ENCODE measurements at regions not wholly inside any gene's neighbourhood (a gene's known extent, or its start where the extent isn't known, plus 50 kb on each side); places are given as distances from the start of the nearest gene placed in this dataset.
"Not testable (repeated sequence)": the region's sequence is repeated elsewhere in the genome, so short reads cannot be mapped to it uniquely, and the experiment has no call there.

DNA sequence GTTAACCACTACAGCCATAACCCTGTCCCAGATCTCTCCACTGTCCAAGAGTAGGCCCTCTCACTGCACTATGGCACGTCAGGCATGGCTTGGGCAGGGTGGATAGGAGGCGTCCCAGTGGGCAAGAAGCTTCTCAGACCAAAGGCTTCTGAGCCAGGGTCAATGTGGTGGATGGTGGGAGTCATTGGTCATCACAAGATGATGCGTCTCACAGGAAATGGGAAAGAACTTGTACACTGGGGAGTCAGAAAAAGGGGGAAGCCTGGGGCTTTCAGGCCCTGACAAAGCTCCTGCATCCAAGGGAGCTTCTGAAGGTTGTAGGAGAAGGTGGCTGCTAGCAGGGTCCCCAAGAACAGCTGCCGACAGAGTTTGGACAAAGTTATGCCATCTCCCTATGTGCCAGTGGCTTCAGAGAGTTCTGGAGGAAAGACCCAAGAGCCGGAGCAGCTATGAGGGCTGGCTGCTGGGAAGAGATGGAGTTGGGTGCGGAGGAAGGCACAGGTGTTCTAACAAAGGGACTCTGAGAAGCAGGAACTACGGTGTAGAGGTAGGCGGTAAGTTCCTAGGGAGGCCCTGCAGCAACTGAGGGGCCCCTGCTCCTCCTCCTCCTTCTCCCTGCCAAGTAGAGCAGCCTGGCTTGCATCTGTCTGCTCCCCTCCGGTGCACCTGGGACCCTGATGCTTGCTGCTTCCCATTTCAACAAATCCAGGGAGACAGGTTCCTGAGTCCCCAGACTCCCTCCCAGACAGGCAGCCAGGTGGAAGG is 81.1 kb downstream of the ARL6IP4 start:
- DNase-seq, result peak; percentile 16 to 62

DNA sequence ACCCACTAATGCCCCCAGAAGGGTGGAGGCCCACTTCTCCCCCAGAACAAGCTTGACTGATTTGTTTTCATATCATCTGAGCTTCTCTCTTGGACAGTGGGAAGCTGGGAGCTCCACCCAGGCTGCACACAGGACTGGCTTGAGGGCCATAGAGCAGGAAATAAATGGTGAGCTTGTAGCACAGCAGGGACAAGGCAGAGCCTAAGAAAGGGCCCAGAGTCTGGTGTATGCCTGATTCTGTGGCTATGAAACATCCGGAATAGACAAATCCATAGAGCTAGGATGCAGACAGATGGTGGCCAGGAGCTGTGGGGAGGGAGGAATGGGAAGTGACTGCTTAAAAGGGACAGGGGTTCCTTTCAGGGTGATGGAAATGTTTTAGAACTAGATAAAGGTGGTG is 79.0 kb downstream of the ARL6IP4 start:
- DNase-seq, result no peak

DNA sequence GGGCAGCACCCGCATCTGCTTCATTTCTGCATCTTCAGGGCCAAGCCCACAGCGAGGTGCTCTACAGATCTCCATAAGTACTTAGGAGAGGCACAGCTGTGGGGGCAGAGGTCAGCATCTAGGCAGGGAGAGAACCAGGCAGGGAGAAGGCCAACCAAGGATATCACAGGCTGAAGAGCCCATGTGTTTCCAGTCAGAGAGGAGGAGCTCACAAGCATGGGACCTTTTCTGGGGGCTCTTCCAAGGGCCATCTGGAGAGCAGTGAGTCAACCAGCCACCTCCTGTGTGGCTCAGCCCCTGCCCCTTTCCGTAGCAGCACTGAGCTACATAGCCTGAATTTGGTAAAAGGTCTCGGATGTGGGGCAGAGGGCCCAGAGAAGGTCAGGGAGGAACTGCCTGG is 78.5 kb downstream of the ARL6IP4 start:
- no peak for DNase-seq

DNA sequence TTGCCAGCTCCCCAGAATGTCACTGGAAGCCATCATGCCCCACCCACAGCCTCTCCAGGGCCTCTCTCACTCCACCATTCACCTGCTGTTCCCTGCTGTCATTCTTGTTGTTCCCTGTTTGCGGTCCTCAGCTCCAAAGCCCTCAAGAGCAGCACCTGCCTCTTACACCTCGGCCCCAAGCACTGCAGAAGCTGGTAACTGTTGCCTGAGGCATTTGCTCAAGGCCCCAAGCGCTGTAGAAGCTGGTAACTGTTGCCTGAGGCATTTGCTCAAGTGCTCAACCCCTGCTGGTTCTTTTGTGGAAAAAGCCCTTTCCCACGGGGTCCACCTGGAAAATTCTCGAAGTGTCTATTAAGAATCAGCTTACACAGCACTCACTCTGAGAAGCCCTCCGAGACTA is 78.0 kb downstream of the ARL6IP4 start:
- DNase-seq, result no peak

DNA sequence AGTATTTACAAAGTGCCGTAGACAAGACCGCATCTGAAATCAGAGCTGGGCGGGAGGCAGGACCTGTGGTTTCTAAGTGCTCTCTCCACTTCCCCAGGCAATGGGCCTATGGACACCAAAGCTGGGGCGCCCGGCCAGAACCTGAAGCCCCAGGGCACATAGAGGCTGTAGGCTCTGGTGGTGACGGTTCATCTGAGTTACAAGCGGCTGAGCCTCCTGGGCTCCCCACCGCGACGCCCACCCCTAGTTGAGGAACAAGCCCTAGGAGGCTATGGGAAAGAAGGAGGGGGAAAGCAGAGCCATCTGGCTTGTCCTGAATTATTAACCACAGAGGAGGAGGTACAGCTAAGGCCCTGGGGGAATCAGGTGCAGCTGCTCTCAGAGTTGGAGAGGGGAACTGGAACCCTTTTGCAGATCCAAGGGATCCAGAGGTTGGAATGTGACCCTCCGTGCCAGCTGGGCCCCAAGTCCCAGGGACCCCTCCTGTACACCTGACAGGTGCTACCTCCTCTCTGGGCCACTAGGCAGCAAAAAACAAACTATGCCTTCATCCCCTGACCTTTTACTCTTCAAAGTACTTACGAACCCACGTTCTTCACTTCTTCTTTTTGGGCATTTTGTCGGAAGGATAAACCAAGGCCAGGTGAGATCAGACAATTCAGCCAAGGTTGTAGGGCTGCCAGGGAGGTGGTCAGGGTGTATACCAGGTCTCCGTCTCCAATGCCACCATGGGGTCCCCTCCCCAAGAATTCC is 77.2 kb downstream of the ARL6IP4 start:
- DNase-seq, result no peak

DNA sequence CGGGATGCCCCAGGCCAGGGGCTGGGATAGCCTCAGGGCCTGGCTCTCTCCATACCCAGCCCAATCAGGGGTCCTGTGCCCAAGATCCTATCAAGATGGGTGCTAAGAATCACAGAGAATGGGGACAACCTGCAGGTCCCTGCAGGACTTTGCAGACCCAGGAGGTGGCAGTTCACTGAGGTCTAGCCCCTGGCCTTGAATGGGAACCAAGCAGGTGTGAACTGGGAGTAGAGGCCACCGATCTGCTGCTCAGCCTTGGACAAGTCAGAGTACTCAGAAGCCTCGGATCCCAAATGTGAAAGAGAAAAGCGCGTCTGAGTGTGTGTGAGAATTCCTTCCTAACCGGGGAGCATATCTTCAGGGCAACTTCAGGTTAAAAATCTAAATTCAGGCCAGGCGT is 76.2 kb downstream of the ARL6IP4 start:
- no peak for DNase-seq

DNA sequence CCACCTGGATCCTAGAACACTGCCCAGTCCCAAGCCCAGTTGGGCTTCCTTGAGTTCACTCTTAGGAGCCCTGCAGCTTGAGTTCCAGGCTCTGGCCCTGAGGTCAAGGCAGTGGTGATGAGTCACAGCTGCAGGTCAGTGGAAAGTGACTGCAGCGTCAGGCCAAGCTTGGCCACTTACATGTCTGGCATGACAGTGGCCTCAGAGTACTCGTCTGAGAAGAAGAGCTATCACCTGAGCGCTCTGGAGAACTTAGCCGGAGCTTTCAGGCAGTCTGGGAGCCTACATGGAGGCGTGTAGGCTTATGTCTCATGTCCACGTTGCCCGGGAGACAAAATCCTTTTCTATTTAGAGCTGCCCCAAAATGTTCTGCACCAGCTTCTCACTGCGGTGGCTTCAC is 75.6 kb downstream of the ARL6IP4 start:
- DNase-seq, result no peak

DNA sequence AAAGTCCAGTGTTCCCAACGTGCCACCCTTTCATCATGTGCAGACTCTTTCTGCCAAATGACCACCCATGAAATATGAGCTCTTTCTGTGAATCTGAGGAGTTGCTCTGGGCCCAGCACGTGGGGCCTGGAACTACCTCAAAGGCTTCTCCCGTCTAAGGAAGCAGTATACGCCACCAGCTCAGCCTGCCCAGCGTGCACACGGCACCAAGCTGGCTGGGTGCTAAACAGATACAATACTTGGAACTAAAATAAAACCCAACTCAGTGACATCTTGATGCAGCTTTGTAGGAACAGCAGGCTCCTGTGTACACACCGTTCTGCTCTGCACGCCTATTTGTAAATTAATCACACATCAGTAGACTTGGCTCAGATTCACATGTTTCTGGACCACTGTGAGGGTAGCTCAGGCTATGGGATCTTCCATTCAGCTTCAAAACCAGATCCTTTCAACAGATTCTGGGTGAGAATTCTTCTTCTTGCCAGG is 74.8 kb downstream of the ARL6IP4 start:
- DNase-seq, result no peak

DNA sequence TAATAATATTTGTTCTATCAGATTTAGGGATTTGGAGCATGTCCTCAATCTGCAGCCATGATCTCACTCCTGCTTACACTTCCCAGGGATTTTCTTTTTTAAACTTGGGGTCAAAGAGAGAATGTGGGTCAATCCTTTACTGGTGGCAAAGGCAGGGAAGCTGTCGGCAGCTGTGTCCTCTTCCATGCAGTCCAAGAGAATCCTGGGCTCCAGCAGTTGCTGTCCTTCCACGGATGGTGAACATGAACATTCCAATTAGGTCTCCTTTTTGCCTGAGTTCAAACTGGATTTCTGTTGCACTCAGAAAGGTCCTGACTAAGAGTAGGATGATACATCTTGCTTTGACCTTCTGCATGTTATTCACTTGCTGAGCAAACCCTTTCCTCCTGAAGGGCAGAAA is 73.9 kb downstream of the ARL6IP4 start:
- no peak for DNase-seq

DNA sequence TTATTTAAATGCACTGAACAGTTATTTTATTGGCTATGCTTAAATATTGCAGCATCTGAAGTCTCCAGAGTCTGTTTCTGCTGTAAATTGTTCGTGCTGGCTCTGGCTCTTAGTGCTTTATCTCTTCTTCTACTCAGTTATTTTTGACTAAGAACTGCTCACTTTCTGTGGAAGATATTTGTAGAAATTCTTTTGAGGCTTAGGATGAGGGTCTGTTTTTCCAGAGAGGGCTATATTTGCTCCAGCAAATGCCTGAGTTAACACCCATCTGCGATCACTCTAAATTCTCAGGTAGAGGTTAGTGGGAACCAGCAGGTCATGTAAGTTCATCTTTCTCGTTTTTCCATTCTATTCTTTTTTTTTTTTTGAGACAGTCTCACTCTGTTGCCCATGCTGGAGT is 71.1 kb downstream of the ARL6IP4 start:
- no peak for DNase-seq

DNA sequence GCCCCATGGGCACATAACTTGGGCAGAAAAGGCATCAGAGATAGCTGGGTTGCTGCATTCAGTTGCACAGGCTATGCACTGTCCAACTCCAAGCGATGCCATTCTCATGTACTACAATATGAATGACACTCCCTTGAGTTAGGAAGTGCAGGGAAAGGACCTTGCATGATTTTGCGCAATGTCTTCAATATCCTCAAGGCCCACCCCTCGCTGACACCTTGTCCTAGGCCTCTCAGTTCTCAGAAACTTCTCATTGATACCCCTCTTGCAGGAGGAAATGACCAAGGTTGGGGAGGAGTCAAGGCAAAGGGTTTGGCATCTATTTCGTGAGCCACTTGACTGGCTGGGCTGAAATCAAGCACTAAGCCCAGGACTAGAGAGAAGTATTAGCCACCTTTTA is 70.4 kb downstream of the ARL6IP4 start:
- DNase-seq, result no peak

DNA sequence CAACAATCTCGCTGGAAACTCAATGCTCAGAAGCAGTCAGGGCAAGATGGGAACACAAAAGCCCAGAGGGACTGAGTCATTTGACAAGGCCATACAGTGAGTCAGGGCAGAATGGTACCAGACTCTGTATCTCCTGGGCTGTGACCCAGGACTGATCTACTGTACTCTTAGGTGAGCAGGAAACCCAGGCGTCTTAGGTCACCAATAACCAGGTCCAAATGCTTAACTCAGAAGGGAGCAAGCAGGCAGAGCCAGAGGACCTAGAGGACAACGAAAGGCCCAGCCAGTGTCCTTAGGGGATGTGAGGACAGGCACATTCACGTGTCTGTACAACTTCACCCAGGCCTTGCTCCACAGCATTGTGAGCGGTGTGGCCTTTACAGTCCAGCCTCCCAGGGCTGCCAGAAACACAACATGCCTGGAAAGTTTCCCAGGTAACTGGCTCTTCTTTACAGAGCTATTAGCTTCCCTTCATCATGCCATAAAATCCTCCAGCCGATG is 69.9 kb downstream of the ARL6IP4 start:
- DNase-seq, result no peak

DNA sequence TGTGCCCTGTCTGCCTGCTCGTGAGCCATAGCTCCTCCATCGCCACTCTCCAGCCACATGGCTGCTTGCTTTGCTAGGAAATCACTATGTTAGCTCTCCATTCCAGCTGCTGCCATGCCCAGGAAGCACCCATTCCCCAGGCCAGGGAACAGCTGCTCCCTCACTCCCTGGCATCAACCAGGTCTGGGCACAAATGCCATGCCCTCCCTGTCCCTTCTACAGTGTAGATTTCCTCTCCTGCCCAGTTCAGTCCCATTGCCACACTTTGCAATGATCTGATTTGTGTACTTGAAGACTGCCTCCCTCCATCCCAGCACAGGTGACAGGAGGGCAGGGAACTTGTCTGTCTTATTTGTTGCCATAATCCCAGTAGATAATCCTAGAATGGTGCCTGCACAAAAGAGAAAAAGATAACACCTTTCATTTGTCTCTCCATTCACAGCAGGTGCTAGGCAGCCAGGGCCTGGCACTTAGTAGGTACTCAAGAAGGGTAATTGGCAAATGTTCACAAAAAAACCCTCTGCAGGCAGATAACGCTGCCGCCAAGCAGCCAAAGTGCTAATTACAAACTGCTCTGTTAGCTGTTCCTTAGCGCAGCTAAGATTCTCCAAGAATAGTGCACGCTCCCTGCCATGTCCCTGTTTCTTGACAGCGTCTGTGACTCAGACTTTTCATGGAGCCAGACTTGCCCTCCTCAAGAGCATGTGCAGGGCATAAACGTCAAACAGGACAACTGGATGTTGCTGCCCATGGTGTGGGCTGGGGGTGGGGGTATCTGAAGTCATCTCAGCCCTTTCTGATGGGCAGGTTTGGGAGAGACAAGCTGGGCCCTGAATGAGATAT is 69.1 kb downstream of the ARL6IP4 start:
- DNase-seq, result no peak

DNA sequence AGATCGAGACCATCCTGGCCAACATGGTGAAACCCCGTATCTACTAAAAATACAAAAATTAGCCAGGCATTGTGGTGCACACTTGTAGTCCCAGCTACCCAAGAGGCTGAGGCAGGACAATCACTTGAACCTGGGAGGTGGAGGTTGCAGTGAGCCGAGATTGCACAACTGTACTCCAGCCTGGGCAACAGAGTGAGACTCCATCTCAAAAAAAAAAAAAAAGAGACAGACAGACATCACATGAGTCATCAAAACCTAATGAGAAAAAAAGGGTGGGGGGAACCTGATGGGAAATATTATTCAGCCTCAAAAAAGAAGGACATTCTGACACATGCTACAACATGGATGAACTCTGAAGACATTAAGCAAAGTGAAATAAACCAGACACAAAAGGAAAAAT is 67.4 kb downstream of the ARL6IP4 start:
- DNase-seq, result not testable (repeated sequence)

DNA sequence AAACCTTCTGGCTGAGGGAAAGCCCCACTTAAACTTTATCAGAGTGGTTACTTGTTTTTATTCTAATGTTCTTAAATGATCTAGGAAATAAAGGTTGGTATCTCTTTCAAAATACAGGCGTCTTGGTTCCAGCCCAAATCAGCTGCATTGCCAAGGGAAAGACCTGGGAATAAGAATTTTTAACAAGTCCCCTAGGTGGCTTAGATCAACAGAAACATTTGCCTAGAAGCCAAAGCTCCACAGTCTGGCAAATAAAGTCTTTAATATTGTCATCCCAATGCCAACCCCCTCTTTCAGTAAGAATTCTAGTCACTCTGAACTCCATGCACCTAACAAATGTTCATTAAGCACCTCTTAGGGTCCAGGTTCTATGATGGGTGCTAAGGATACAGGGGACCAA is 66.8 kb downstream of the ARL6IP4 start:
- no peak for DNase-seq

DNA sequence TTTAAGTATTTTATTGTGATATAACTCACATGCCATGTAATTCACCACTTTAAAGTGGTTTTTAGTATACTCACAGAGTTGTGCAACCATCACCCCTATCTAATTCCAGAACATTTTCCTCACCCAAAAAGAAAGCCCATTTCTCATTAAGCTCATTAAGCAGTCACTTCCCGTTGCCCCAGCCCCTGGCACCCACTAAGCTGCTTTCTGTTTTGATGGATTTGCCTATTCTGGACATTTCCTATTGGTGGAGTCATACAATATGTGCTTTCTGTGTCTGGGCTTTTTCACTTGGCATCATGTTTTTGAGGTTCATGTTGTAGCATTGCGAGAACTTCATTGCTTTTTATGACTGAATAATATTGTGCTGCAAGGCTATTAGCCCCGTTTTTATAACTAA is 66.0 kb downstream of the ARL6IP4 start:
- DNase-seq, result no peak

DNA sequence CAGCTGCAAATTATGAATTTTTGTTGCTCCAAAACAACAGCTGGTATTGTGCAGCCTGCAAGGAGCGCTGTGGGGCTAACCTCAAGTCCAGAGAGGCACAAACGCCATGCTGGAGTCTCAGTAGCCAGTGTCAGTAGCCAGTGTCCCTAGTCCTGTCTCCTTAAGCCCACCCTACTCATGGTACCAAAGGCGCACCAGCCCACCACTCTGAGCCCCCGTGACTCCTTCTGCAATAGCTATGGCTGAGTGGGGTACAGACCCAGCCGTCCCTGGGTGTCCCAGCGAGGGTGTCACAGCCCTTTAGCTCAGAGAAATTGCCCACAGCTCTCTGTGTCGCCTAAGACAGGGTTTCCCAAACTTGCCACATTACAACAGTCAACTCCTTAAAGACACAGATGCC is 65.2 kb downstream of the ARL6IP4 start:
- no peak for DNase-seq

DNA sequence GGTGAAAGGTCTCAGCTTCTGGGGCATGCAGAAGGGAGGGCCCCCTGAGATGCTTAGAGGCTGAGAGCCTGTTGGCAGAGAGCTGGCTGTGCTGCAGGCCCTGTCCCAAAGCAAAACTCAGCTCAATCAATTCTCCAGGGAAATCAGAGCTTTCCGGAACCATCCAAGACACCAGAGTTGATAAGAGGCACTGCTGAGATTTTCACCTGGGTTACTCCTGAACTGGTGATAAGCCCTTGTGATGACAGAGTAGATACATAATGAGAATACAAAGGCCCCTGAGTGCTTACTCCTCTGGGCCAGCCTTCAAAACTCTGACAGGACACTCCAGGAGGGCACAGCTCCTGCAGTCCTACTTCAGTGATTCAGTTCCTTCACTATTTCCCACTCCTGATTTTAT is 63.9 kb downstream of the ARL6IP4 start:
- no peak for DNase-seq

DNA sequence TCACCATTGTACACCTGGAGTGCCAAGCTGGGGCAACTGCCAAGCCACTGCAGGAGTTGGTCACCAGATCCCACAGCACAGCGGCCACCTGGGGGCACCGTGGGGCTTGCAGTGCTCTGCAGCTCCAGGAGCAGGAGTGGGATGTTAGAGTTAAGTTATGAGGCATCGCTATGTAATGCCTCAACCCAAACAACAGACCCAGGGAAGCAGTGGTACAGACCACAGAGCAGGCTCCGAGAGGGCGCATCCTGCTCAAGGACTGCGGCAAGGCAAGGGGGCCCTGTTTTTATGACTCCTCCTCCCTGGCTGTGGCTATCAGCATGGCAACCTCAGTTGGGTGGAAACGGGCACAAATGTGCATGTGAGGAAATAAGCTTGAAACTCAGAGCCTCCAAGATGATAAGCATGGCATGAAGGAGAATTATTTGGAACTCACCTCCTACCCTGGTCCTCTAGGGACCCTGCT is 63.1 kb downstream of the ARL6IP4 start:
- DNase-seq, result peak in 1 of 2 donors; percentile 28

DNA sequence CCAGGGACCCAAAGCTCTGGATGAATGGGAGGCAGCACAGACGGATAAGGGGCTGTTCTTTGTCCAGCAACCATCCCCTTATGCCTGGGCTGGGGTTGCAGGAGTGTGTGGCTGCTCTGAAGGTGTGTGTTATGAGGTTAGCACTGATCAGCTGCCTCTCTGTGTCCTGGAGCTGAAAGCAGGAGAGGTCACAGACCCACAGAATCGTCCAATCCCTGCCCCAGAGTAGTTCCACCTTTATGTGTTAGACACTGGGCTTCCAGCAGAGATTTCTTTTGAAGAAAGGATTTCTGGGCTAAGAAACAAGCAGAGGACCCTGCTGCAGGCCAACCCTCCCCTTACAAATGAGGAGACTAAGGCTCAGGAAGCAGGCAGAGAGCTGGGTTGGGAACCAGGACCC is 62.4 kb downstream of the ARL6IP4 start:
- no peak for DNase-seq

DNA sequence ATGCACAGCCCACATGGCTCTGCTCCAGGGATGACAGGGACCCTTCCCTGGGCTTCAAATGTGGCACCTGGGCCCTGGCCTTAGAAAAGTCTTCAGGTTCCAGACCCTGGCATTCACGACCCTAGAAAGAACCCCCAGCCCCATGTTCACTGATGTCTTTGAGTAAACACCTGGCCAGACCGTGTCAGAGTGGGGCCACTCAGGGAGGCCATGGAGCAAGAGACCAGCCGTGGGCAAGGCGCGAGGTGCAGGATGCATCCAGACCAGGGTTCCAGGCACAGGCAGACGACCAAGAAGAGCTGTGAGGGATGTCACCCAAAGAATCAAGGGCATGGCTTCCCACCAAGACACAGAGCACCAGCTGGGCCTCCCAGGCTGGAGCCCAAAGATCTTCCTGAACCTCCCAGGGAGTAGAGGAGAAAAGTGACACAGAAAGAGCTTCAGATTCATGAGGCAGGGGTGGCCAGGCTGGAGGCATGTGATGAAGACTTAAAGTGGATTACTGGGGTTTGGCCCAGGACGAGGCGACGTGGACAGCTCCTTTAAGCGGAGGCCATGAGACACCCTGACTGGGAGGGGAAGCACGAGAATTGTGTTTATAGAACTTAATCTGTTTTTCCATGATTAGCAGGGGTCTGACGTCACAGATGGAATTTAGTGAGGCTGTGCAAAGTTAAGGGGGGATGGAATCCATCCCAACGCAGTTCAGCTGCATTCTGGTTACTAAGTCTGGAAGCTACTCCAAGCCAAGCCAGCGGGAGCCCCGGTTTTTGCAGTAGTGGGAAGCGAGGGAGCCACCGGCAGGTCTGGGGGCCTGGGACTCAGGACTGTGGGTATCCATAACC is 61.6 kb downstream of the ARL6IP4 start:
- no peak for DNase-seq

DNA sequence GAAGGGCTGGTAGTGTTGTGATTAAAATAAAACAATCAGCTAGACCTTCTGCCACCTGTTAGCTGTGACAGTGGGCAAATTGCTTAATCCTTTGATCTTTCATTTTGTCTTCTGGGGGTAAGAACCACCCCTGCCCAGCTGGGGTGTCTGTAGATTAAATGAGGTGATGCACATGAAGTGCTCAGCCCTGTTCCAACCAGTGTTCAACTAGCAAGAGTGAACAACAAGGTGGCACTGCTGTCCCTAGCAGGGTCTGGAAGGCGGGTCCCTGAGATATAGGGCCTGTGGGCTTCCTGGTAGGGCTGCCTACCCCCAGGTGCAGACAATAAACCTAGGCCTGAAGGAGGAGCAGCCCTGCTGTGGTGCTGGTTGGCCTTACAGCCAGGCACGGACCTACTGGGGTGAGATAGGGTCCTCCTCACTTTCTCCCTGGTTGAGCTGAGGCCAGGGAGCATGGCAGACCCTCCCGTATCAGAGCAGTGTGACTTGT is 60.6 kb downstream of the ARL6IP4 start:
- no peak for DNase-seq
